Epithelial cell of proximal tubule (primary cell): ENCODE measurements at regions not wholly inside any gene's neighbourhood (a gene's known extent, or its start where the extent isn't known, plus 50 kb on each side); places are given as distances from the start of the nearest gene placed in this dataset.

Experiments used
- DNase-seq: peaks from one replicate; pipeline ENCODE4 v3.0.0-alpha.2; 2011; ENCODE audit warnings: low read depth
- H3K4me3 ChIP-seq: 2 replicates; pipeline ENCODE4 v1.5.1; 2011; ENCODE audit warnings: low read depth, mild to moderate bottlenecking, low read length
- CTCF ChIP-seq: conservative IDR thresholded peaks from 2 replicates; pipeline ENCODE4 v1.5.1; 2012; ENCODE audit warnings: low read depth, mild to moderate bottlenecking, low read length

GRCh38 chr18:34122724-34123334 is 101.9 kb downstream of the NOL4 start:
- DNase-seq, result peak; percentile 27
- TF ChIP-seq CTCF, result peak; percentile 99
- H3K4me3 ChIP-seq, result no peak overlapping the region

GRCh38 chr18:34121200-34121721 is 103.5 kb downstream of the NOL4 start:
- DNase-seq, result peak; percentile 73
- no peak overlapping the region for H3K4me3 ChIP-seq
- no peak for TF ChIP-seq CTCF

GRCh38 chr18:34120294-34120693 is 104.4 kb downstream of the NOL4 start:
- TF ChIP-seq CTCF, result no peak
- DNase-seq, result no peak
- H3K4me3 ChIP-seq, result no peak overlapping the region

GRCh38 chr18:34117319-34117718 is 107.4 kb downstream of the NOL4 start:
- DNase-seq, result peak; percentile 13
- no peak overlapping the region for H3K4me3 ChIP-seq
- no peak for TF ChIP-seq CTCF

- no peak overlapping the region for H3K4me3 ChIP-seq
- DNase-seq, result no peak
- no peak for TF ChIP-seq CTCF
Measured at GRCh38 chr18:34115409-34116081, 109.2 kb downstream of the NOL4 start.

- no peak for TF ChIP-seq CTCF
- DNase-seq, result no peak
- no peak overlapping the region for H3K4me3 ChIP-seq
Measured at GRCh38 chr18:34114996-34115395, 109.7 kb downstream of the NOL4 start.

- no peak overlapping the region for H3K4me3 ChIP-seq
- no peak for TF ChIP-seq CTCF
- DNase-seq, result no peak
Measured at GRCh38 chr18:34108206-34108605, 116.5 kb downstream of the NOL4 start.
